Activated CD4-positive, alpha-beta T cell treated with anti-CD3 and anti-CD28 coated beads, Interleukin-2, amount 50 U/mL, for 48 hours (primary cell): ENCODE measurements at regions not wholly inside any gene's neighbourhood (a gene's known extent, or its start where the extent isn't known, plus 50 kb on each side); places are given as distances from the start of the nearest gene placed in this dataset.

Experiments used
- DNase-seq, 2 experiments: peaks; one replicate each; pipeline ENCODE4 v3.0.0-alpha.2; 2020

DNA sequence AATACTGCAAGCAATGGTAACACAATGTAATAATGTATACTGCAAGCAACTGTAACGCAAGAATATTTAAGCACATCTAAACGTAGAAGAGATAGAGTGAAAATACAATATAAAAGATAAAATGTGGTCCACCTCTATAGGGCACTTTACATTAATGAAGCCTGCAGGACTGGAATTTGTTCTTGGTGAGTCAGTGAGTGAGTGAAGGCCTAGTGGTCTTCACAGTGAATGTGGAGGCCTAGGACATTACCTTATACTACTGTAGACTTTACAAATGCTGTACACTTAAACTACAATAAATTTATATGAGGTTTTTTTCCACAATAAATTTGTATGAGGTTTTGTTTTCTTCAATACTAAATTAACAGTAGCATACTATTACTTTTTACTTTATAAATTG is 287.4 kb upstream of the SNX7 start:
- DNase-seq, result no peak

- DNase-seq, result no peak
These were observed 288.5 kb upstream of the SNX7 start for GRCh38 chr1:98373056-98373455.

DNA sequence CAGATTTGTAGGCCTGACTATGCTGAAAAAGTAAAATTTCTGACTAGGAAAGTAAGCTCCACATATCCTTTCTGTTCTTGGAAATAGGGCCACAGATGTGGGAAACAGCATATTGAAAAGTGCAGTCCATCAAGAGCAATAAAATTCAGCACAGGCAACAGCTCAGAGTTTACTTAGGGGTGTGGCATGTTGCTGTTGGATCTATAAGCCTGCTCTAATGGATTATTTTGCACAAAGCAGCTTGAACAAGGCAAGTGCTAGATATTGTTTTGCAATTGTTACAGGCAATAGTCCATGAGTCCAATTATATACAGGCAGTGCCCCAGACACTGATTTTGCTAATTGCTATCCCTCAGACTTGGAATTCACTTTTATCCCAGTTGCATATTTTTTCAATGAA is 289.8 kb upstream of the SNX7 start:
- no peak for DNase-seq

DNA sequence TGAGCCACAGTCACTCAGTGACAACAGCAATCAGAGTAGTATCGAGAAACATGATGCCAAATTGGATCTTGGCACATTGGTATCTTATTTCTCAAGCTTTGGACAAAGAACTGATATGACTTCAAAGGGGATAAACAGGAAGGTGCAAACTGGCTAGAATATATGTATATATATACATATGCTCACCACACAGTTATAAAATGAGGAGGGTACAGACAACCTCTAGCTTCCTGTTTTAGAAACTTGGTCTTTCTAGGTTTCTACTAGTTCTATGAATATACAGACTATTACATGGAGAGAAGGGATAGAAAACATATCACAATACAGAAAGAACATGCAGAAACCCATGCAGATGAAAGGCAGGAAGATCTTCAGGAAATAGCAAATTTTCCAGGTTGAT is 292.1 kb upstream of the SNX7 start:
- no peak for DNase-seq

- DNase-seq, result no peak
These were observed 292.5 kb upstream of the SNX7 start for GRCh38 chr1:98368995-98369394.

GRCh38 chr1:98367426-98367825 is 294.1 kb upstream of the SNX7 start:
- DNase-seq, result no peak

DNA sequence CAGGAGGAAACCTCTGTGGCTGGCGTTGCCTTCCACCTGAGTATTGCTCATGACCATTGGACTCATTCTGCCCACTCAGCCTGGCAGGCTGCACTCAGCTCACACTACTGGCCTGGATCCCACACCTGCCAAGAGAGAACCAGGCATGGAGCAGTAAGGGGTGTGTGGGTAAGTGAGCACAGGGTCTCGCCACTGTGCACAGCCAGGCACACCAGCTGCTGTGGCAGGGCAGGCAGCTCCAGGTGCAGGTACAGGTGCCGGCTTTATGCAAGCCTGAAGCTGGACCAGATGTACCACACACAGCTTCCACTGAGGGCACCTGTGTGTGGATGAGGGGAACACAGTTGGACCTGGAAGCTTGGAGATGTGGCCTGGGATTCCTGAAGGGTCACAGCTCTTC is 295.2 kb upstream of the SNX7 start:
- DNase-seq, result no peak

DNA sequence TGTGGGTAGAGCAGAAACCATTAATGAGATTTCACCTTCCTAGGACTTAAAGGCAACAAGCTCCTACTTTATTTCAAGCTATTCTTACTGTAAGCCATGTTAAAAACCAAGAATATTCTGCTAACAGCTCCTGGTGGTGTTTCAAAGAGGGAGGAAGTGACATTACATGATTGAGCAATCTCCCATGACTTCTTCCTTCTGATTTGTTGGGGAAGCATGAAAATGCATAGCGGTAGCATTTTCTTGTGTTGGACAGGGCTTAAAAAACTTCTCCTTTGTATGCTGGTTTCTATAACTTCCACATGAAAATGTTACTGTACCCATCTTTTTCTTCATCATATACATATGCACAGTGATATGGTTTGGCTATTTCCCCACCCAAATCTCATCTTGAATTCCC is 297.0 kb upstream of the SNX7 start:
- no peak for DNase-seq

DNA sequence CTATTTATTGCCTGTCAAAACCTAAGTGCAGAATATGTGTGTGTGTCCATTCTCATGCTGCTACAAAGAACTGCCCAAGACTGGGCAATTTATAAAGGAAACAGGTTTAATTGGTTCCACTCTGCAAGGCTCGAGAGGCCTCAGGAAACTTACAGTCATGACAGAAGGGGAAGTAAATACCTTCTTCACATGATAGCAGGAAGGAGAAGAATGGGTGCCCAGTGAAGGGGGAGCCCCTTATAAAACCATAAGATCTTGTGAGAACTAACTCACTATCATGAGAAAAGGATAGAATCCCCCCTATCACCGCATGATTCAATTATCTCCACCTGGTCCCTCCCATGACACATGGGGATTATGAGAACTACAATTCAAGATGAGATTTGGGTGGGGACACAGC is 300.7 kb upstream of the SNX7 start:
- no peak for DNase-seq

- DNase-seq, result no peak
These were observed 305.7 kb upstream of the SNX7 start for GRCh38 chr1:98355656-98356383.

GRCh38 chr1:98352378-98352777 is 309.1 kb upstream of the SNX7 start:
- no peak for DNase-seq

GRCh38 chr1:98351561-98351960 is 310.0 kb upstream of the SNX7 start:
- DNase-seq, result no peak

DNA sequence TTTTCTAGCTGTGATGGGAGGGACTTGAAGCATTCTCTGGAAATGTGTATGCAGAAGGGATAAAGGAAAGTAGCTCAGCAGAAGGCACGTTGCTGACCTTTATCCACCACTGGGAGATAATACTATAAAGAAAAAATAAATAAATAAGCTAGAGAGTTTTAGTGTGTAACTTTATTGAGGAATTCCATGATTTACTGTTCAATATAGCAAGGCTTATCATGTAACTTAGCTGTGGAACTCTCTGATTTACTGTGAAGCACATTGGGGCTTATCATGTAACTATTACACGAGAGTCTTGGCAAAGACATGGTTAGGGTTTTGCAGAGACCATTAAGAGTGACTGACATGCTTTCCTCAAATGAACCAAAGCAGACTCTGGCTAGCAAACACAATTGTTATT is 316.1 kb upstream of the SNX7 start:
- DNase-seq, result no peak

- no peak for DNase-seq
These were observed 316.8 kb upstream of the SNX7 start for GRCh38 chr1:98344731-98345130.

- DNase-seq, result no peak
These were observed 319.0 kb upstream of the SNX7 start for GRCh38 chr1:98342566-98342965.

GRCh38 chr1:98340511-98340910 is 321.0 kb upstream of the SNX7 start:
- DNase-seq, result no peak

GRCh38 chr1:98336472-98337083 is 324.9 kb upstream of the SNX7 start:
- no peak for DNase-seq

DNA sequence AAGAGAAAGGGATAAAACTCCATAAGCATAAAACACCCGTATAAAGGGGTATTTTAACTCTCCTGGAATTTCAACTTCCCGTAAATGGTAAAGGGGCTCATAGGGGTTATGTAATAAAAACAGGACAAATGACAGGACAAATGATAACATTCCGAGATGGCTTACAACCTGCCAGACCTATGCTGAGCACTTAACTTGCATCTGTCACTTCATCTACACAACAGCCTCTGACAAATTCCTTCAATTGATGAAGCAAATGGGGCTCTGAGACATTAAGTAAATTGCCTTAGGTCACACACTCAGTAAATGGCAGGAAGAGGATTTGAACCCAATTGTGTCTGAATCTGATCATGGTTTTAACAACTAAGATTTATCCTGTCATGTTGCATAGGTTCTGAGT is 327.6 kb upstream of the SNX7 start:
- DNase-seq, result no peak

GRCh38 chr1:98333406-98333805 is 328.1 kb upstream of the SNX7 start:
- DNase-seq, result no peak

DNA sequence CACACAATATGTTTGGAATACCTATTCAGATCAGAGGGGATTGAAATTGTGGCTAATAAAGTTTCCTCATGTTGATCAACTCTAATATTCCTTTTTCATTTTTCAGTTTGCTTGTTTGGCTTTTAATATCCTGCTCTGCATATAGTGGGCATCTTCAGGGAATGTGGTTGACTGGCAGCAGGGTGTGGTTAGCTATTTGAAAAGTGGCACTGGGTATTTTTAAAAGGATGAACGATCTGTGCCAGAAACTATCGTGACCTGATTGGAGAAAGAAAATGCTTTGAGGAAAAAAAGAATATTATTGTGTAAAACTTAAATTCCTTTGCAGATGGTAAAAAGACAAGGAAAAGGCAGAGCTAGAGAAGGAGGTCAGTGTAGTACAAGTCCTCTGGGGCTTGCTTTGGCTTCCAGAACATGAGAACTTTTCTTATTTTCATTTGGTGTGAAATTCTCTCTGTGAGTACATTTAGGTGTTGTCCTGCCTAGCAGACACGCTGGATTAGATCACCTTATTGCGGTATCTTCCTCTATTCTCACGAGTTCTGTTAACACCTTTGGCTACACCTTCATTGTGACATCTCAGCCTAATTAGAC is 329.7 kb upstream of the SNX7 start:
- no peak for DNase-seq

- DNase-seq, result no peak
These were observed 330.3 kb upstream of the SNX7 start for GRCh38 chr1:98331243-98331642.

GRCh38 chr1:98330224-98330623 is 331.3 kb upstream of the SNX7 start:
- no peak for DNase-seq

- no peak for DNase-seq
These were observed 332.7 kb upstream of the SNX7 start for GRCh38 chr1:98328855-98329254.

DNA sequence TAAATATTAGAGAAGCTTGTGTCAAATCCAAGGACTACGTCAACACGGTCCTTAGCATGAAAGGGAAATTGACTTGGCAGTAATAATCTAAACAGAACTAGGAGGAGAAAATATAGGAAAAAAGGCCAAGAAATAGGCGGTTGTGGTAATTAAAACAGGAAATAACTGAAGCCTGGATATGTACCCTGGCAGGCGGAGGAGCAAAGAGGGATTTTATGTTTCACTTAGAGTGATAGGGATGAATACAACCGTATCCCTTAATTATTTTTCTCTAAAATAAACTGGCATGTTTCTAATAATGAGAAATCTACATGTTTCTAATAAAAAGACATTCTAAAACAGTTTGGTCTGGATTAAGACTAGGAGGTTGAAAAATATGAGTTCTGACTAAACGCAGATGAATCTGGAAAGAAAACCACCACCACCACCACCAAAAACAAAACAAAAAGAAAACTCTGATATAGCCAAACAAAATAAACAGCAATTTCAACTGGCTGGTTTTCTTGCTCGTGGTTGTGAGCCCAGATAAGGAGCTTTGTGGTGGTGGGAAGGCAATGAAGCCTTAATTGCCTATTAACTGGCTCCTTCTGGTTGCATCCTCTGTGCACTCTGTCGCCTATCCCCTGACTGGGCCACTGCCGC is 334.2 kb upstream of the SNX7 start:
- no peak for DNase-seq
